ENCODE measurements at regions not wholly inside any gene's neighbourhood (a gene's known extent, or its start where the extent isn't known, plus 50 kb on each side); places are given as distances from the start of the nearest gene placed in this dataset.
A peak's percentile ranks its signal among the peaks of the same experiment; 100 is the strongest.

DNA sequence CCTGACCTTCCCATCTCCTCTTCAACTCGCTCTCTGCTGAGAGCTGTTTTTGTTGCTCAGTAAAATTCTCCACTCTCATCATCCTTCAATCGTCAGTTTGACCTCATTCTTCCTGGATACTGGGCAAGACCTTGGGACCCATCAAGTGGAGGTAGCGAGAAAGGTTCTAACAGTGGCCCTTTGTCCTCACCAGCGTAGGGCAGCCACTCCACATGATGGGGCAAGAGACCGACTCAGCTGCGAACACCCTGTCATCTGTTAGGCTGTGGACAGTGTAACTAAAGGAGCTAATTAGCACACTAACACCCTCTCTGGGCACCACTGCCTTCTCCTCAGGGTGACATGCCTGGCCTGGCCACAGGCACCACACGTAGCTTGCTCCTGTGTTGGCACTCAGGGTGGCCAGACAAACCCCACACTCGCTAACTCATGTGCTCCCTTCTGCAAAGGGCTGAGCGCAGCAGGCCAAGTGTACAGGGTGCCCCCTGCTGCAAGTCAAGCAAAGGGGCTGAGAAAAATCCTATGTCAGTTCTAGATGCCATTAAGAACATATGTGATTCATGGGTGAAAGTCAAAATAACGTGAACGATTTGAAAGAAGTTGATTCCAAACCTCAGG lies 1216.0 kb downstream of the SLITRK5 start:
- DNase-seq, result no peak

DNA sequence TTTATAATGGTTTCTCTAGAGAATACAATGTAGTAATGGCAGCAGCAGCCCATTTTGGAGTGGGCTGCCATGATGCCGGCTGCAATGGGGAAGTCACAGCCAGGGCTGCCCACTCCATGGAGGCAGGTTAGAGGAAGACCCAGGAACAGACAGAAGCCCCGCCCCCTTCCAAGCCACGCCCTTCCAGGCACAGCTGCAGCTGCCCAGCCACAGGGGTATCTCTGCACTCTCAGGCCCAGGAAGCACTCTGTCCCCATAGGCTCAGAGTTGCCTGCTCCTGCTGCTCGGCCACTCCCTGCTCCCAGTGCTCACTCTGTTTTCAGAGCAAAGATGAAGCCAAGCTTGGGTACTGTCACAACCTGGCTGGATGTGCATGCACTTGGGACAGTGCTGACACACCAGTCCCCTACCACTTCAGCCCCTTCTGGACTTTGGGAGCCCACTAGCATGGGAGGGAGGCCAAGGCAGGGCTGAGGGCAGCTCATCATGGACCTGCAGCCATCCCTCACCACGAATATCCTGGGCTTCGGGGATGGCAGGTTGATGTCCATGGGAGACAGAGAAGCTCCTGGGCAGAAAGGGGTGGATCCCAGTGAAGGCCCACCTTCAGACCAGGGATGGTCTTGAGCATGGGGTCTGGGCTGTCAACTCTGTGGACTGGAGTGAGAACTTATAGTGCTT lies 1224.2 kb downstream of the SLITRK5 start:
- DNase-seq, result no peak

DNA sequence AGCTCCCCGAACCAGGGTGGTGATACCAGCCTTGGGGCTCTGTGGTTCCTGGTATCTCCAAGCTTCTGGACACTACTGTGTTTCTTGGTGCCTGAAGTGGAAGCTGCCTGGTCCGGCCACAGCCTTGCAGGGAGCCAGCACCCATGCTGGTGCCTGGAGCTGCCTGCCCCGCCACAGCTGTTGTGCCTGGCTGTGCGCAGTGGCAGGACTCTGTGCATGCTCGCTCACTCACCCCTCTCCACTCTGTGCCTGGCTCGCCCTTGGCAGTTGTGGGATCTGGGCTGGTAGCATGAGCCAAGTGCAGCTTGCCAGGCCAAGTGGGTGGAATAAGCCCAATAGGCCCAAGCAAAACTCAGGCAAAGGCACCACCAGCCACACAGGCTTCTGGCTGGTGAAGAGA lies 1225.3 kb downstream of the SLITRK5 start:
- DNase-seq, result no peak

DNA sequence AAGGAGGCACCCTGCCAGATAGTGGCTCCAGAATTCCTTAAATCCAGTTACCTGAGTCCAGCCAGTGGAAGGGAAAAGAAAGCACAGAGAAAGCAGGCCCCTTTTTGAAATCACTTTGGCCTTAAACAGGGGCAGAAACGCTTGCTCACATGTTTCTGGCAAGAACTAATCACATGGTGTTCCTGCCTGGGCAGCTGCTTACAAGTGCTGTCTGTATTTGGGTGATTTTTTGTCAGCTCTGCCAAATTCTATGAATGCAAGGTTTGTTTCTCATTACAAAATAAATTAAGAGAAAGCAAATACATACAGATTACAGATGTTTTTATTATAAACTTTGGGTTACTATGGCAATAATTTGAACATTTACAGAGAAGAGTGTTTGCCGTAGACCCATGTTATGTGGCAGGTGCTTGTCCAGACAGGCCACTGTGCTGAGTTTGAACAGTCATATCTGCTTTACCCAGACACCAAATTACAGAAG lies 1237.8 kb downstream of the SLITRK5 start:
- peak; percentile 18 for DNase-seq

DNA sequence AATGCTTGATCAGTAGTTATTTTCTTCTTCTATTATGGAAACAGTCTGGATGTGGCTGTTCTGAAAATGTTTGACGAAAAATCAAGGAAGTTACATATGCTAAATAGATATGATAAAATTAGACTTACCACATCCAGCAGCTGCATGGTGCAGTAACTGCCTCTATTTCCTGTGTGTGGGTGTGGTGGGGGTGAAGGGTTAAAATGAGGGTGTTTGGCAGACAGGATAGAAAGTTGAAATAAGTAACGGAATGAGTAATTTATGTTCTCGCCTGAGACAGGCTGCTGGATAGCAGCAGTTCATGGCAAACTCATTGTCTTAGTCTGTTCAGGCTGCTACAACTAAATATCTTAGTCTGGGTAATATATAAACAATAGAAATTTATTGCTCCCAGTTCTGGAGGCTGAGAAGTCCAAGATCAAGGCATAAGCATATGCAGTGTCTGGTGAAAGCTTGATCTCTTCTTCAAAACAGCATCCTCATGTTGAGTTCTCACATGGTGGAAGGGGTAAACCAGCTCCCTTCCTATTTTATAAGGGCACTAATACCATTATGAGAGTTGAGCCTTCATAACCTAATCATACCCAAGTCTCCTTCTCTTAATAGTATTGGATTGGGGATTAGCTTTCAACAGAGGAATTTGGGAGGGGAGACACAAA lies 1248.9 kb downstream of the SLITRK5 start:
- DNase-seq, result no peak

- no peak for DNase-seq
These were observed 1254.8 kb downstream of the SLITRK5 start for GRCh38 chr13:88925954-88926353.

DNA sequence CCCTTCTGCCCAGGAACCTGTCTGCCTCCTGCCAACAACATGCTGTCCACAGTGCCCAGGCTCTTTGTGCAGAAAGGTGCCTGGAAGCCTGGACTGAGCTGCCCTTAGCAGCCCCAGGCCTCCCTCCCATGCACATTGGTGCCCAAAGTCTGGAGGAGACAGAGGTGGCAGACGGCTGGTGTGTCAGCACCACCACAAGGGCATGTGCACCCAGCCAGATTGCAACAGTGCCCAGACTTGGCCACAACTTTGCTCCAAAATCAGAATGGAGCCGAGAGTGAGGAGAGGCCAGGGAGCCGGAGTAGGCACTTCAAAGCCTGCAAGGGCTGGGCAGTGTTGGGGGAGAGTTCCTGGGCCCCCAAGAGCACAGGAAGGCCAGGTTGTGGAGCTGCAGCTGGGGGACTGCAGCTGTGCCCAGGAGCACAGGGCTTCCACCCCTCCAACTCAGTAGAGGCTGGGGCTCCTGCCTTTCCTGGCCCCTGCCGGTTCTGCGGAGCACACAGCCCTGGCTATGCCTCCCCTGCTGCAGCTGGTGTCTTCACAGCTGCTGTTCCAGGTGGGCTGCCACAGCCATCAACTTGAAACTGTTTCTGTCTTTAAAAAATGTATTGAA lies 1255.8 kb downstream of the SLITRK5 start:
- no peak for DNase-seq

DNA sequence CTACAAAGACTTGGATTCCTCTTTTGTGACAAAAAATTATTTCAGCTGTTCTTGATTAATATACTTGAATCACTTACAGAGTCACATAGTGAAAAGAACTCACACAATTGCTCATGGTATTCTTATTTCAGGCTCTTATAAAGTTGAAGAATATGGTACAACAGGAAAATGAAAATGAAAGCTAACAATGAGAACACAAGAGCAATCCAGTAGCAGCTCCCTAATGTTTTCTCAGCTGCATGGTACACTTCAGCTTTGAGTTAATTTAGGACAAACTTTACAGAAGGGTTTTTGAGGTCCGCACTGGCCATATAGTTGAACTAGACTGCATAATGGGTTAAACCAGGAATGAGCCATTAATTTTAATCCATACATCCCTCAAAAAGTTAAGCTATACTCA lies 1261.8 kb downstream of the SLITRK5 start:
- DNase-seq, result no peak

- no peak for DNase-seq
These were observed 1266.2 kb downstream of the SLITRK5 start for GRCh38 chr13:88937384-88937783.

DNA sequence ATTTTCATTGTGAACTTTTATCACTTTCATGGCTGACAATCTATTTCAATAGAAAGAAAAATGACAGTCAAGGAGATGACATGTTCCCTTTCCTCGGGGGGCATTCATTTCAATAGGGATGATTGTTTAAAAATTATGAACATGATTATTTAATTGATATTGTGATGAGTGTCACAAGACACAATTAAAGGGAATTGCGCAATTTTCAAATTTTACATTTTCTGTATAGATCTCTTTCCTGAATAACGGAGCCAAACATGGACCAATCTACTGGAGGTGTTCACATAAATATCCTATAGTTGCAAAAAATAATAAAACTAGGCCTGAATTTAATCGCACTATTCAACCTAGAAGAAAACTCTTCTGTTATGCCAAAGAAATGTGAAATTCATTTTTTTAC lies 1274.6 kb downstream of the SLITRK5 start:
- DNase-seq, result no peak

- DNase-seq, result no peak
These were observed 1277.3 kb downstream of the SLITRK5 start for GRCh38 chr13:88948501-88948900.

GRCh38 chr13:88958821-88959220 lies 1287.7 kb downstream of the SLITRK5 start:
- DNase-seq, result no peak

- no peak for DNase-seq
These were observed 1305.3 kb downstream of the SLITRK5 start for GRCh38 chr13:88976466-88976865.

DNA sequence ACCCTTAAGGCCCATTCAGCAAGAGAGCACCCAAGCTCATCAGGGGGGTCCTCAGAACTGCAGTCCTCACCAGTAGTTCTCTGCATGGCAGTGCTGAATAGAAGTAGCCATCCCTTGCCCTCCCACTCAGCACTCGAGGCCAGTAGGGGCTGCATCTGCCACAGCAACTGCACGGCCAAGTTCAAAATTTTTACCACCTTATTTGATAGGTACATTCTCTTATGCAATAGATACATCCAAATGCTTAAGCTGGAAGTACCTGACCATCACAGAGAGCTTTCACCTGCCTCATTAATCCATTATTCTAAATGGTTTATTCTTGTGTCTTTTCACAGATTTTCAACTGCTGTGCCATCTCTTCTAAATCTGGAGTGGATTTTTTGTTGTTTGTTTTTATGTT lies 1307.4 kb downstream of the SLITRK5 start:
- DNase-seq, result no peak

DNA sequence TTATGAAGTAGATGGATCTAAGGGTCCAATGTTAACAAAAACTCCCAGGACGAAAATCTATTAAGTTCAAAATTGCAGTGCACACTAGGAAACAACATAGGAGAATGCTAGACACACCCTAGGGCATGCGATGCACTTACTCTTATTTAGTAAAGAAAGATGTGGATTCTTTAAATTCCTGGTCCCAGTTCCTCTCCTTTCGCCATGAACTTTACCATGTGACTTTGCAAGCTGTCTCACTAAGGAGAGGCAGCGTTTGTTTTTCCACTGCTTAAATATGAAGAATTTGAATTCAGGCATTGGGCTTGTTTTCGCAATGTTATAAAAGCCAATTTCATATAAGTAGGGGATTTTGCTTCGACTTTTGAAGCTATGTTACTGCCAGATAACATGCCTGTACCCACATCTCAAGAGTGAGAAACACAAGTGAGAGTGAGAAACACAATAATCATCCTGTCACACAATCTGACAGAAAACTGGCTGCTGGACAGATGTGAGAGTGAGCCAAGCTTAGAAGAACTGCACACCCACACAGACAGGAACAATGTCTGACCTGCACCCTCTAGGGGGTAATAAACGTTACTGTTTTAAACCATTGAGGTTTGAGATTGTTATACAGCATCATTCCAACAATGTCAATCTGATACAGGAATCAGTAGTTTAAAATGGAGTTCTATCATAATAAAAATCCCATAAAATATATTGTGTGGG lies 1308.4 kb downstream of the SLITRK5 start:
- DNase-seq, result no peak

- DNase-seq, result no peak
These were observed 1332.5 kb downstream of the SLITRK5 start for GRCh38 chr13:89003656-89004055.

- no peak for DNase-seq
These were observed 1340.4 kb downstream of the SLITRK5 start for GRCh38 chr13:89011615-89012014.

DNA sequence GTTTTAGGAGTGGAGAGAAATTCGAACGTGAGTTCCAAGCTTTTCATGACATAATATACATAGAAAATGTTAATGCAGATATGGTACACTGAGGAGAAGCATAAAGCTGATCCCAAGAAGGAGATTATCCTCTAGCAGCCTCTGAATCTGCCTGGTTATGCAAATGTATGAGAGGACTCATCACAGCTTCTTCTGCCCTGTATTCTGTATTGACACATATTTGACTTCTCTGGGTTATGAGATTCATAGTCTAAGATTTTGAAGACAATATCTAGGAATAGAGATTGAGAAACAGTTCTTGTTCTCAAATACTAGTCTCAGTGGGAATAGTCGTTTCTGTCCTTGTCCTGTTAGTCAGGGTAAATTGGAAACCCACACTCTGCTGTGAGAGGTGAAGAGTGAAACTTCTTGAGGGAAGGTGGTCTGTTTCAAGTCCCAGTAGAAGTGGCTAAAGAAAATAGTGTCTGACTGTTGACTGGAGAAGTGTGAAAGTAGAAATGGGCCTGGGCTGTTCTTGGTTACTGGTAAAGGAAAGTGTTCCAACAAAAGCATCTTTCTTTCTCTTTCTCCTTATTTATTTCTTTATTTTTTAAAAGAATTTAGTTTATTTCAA lies 1356.6 kb downstream of the SLITRK5 start:
- no peak for DNase-seq

DNA sequence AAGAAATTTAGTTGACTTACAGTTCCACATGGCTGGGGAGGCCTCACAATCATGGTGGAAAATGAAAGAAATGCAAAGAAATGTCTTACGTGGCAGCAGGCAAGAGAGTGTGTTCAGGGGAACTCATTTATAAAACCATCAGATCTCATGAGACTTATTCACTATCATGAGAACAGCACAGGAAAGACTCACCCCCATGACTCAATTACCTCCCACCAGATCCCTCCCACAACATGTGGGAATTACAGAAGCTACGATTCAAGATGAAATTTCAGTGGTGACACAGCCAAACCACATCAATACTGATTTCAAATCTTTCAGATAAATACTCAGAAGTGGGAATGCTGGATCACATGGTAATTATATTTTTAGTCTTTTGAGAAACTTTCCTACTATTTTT lies 1357.9 kb downstream of the SLITRK5 start:
- DNase-seq, result no peak

- DNase-seq, result no peak
These were observed 1362.8 kb downstream of the SLITRK5 start for GRCh38 chr13:89034015-89034414.

DNA sequence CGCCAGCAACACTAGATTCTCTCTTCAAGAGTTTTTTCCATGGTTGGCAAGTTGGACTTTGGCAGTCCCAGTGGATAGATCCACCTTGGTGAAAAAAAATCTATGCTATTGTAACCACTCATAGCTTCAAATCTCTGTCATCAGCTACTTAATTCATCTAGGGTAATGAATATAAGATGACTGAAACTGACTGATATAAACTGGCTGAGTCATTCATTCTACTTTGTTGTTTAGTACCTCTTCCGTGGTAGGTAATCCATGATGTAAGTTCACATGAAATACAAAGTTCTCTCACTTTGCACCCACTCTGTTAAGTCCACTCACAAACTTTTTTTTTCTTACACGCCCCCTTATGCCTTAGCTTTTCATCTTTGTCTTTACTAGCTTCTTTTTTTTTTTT lies 1381.5 kb downstream of the SLITRK5 start:
- DNase-seq, result no peak

DNA sequence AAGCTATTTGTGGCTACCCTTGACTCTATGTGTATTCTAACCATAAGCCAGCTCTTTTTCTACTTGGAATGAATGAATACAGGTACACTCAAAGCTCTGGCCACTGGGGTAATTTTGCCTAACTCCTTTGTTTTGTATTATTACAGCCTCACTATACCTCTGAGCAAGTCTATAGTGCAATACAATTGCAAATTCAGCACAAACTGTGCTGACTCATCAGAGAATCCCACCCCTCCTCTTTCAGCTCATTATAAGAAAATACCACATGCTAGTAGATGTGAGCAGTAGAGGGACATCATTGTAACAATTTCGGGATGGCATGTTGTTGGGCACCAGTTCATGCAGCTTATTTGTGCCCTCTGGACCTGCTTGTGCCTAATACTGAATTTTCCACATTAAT lies 1382.2 kb downstream of the SLITRK5 start:
- DNase-seq, result no peak

Measured in skin of body (tissue), 1 donor.